GM12878 (cell line): ENCODE measurements at regions not wholly inside any gene's neighbourhood (a gene's known extent, or its start where the extent isn't known, plus 50 kb on each side); places are given as distances from the start of the nearest gene placed in this dataset.

ENCODE experiments used
- ASH2L ChIP-seq: fragments of 300-600, 200-600 bp; sonication (generic); IDR thresholded peaks from 2 replicates; pipeline ENCODE4 v1.6.1; 2017; ENCODE audit warnings: low read depth, mild to moderate bottlenecking, borderline replicate concordance
- CTCF ChIP-seq, 3 experiments: IDR thresholded peaks in 2 of 3; conservative IDR thresholded peaks in 1 of 3; 2 replicates each; pipeline ENCODE4 v1.5.1; 2011; ENCODE audit warnings: low read depth in 3 of 3, low read length in 3 of 3, mild to moderate bottlenecking in 3 of 3, control low read depth in 2 of 3, moderate library complexity in 2 of 3, inconsistent platforms in 1 of 3, mixed read lengths in 1 of 3; ENCODE audit not compliant: control insufficient read depth in 2 of 3, insufficient read depth in 1 of 3; ENCODE audit errors: extremely low read depth in 1 of 3
- EED ChIP-seq: sonication (generic); IDR thresholded peaks from 2 replicates; pipeline ENCODE4 v1.6.1; 2016; ENCODE audit warnings: antibody characterized with exemption, low read depth
- ESRRA ChIP-seq: IDR thresholded peaks from 2 replicates; pipeline ENCODE4 v1.6.1; 2012; ENCODE audit warnings: mild to moderate bottlenecking, low read length, improper control_type of control experiment
- GABPA ChIP-seq: IDR thresholded peaks from 2 replicates; pipeline ENCODE4 v1.6.1; 2014; ENCODE audit warnings: antibody characterized with exemption, low read depth, mild to moderate bottlenecking, inconsistent platforms
- JUND ChIP-seq: IDR thresholded peaks from 2 replicates; pipeline ENCODE4 v1.6.1; 2012; ENCODE audit warnings: low read depth, mild to moderate bottlenecking, low read length, improper control_type of control experiment, moderate library complexity
- POLR2A ChIP-seq: IDR thresholded peaks from 2 replicates; pipeline ENCODE4 v1.6.1; 2011; ENCODE audit warnings: low read depth, mild to moderate bottlenecking, low read length
- POLR2AphosphoS2 ChIP-seq: IDR thresholded peaks from 2 replicates; pipeline ENCODE4 v1.6.1; 2011; ENCODE audit warnings: low read depth, mild to moderate bottlenecking, low read length, improper control_type of control experiment, moderate library complexity
- REST ChIP-seq: IDR thresholded peaks from 2 replicates; pipeline ENCODE4 v1.6.1; 2012; ENCODE audit warnings: mild to moderate bottlenecking, low read depth, low read length
- SUPT20H ChIP-seq: IDR thresholded peaks from 2 replicates; pipeline ENCODE4 v1.6.1; 2011; ENCODE audit warnings: low read depth, mild to moderate bottlenecking, low read length, moderate library complexity, borderline replicate concordance; ENCODE audit not compliant: control insufficient read depth
- YBX1 ChIP-seq: fragments of 450-650 bp; IDR thresholded peaks from 2 replicates; pipeline ENCODE4 v1.6.1; 2016; ENCODE audit warnings: antibody characterized with exemption
- YY1 ChIP-seq: IDR thresholded peaks from 2 replicates; pipeline ENCODE4 v1.6.1; 2011; ENCODE audit warnings: low read depth, mild to moderate bottlenecking, low read length
- ZBTB33 ChIP-seq: fragments of 450-650 bp; IDR thresholded peaks from 2 replicates; pipeline ENCODE4 v1.6.1; 2017; ENCODE audit warnings: mild to moderate bottlenecking

- TF ChIP-seq POLR2AphosphoS2 = no peak
- no peak for TF ChIP-seq CTCF (IDR thresholded peaks at IDR 0.05 in 2 of 3, conservative IDR thresholded peaks at IDR 0.05 in 1 of 3; ENCODE audit: control insufficient read depth in 2 of 3, extremely low read depth in 1 of 3, insufficient read depth in 1 of 3, low read depth in 3 of 3, low read length in 3 of 3)
- TF ChIP-seq EED = no peak
- TF ChIP-seq REST = no peak
- no peak for TF ChIP-seq ESRRA
- TF ChIP-seq ZBTB33 = no peak
- TF ChIP-seq JUND = no peak
- no peak for TF ChIP-seq SUPT20H
- TF ChIP-seq GABPA = no peak
- no peak for TF ChIP-seq YY1
- no peak for TF ChIP-seq YBX1
- TF ChIP-seq ASH2L = no peak
- TF ChIP-seq POLR2A = no peak
Observed at GRCh38 chr1:166693158-166693557, 146.1 kb upstream of the POGK start.
